EL (cell line): ENCODE measurements at regions not wholly inside any gene's neighbourhood (a gene's known extent, or its start where the extent isn't known, plus 50 kb on each side); places are given as distances from the start of the nearest gene placed in this dataset.
"Not testable (repeated sequence)": the region's sequence is repeated elsewhere in the genome, so short reads cannot be mapped to it uniquely, and the experiment has no call there.

ENCODE experiments used
- DNase-seq: peaks from one replicate; pipeline ENCODE4 v3.0.0-alpha.2; 2016

- DNase-seq = no peak
Observed at GRCh38 chr19:13646758-13647157, 117.6 kb upstream of the MRI1 start.

- DNase-seq = no peak
Observed at GRCh38 chr19:13644645-13645044, 119.7 kb upstream of the MRI1 start.

- no peak for DNase-seq
Observed at GRCh38 chr19:13640611-13641010, 123.7 kb upstream of the MRI1 start.

GRCh38 chr19:13639342-13639929 is 124.9 kb upstream of the MRI1 start:
- no peak for DNase-seq

GRCh38 chr19:13637664-13638063 is 126.7 kb upstream of the MRI1 start:
- peak; percentile 93 for DNase-seq

GRCh38 chr19:13634658-13635057 is 128.4 kb upstream of the CACNA1A start:
- no peak for DNase-seq

- no peak for DNase-seq
Observed at GRCh38 chr19:13633522-13633922, 127.2 kb upstream of the CACNA1A start.

- peak; percentile 57 for DNase-seq
Observed at GRCh38 chr19:13633109-13633508, 126.8 kb upstream of the CACNA1A start.

- DNase-seq = not testable (repeated sequence)
Observed at GRCh38 chr19:13632164-13632563, 125.9 kb upstream of the CACNA1A start.

GRCh38 chr19:13629687-13630357 is 123.5 kb upstream of the CACNA1A start:
- peak; percentile 84 for DNase-seq

GRCh38 chr19:13627531-13627930 is 121.3 kb upstream of the CACNA1A start:
- no peak for DNase-seq

GRCh38 chr19:13623716-13624710 is 117.7 kb upstream of the CACNA1A start:
- DNase-seq = no peak

GRCh38 chr19:13622766-13623715 is 116.8 kb upstream of the CACNA1A start:
- DNase-seq = no peak

- DNase-seq = peak; percentile 99
Observed at GRCh38 chr19:13621413-13621812, 115.1 kb upstream of the CACNA1A start.

- no peak for DNase-seq
Observed at GRCh38 chr19:13619203-13619632, 112.9 kb upstream of the CACNA1A start.

- no peak for DNase-seq
Observed at GRCh38 chr19:13615890-13616289, 109.6 kb upstream of the CACNA1A start.

GRCh38 chr19:13613447-13613846 is 107.2 kb upstream of the CACNA1A start:
- DNase-seq = no peak

- DNase-seq = no peak
Observed at GRCh38 chr19:13611596-13611995, 105.3 kb upstream of the CACNA1A start.

GRCh38 chr19:13610039-13610691 is 103.9 kb upstream of the CACNA1A start:
- no peak for DNase-seq

- no peak for DNase-seq
Observed at GRCh38 chr19:13606156-13606555, 99.9 kb upstream of the CACNA1A start.

GRCh38 chr19:13604902-13605586 is 98.8 kb upstream of the CACNA1A start:
- DNase-seq = no peak
